Ishikawa (cell line): ENCODE measurements at regions not wholly inside any gene's neighbourhood (a gene's known extent, or its start where the extent isn't known, plus 50 kb on each side); places are given as distances from the start of the nearest gene placed in this dataset.

Source experiments
- CEBPB ChIP-seq: IDR thresholded peaks from 2 replicates; pipeline ENCODE4 v1.6.1; 2012
- CREB1 ChIP-seq: IDR thresholded peaks from 2 replicates; pipeline ENCODE4 v1.6.1; 2012; ENCODE audit warnings: low read depth
- EGR1 ChIP-seq: IDR thresholded peaks from 2 replicates; pipeline ENCODE4 v1.6.1; 2012
- EP300 ChIP-seq: IDR thresholded peaks from 2 replicates; pipeline ENCODE4 v1.6.1; 2012; ENCODE audit warnings: borderline replicate concordance
- FOXM1 ChIP-seq: IDR thresholded peaks from 2 replicates; pipeline ENCODE4 v1.6.1; 2012; ENCODE audit warnings: low read depth, borderline replicate concordance
- RAD21 ChIP-seq: IDR thresholded peaks from 2 replicates; pipeline ENCODE4 v1.6.1; 2012; ENCODE audit warnings: low read depth
- TAF1 ChIP-seq: IDR thresholded peaks from 2 replicates; pipeline ENCODE4 v1.6.1; 2012; ENCODE audit warnings: low read depth, mild to moderate bottlenecking
- TCF12 ChIP-seq: IDR thresholded peaks from 2 replicates; pipeline ENCODE4 v1.6.1; 2012; ENCODE audit warnings: low read depth
- YY1 ChIP-seq: IDR thresholded peaks from 2 replicates; pipeline ENCODE4 v1.6.1; 2012; ENCODE audit warnings: low read depth
- ZBTB7A ChIP-seq: IDR thresholded peaks from 2 replicates; pipeline ENCODE4 v1.6.1; 2012; ENCODE audit warnings: low read depth
- TF ChIP-seq, protein P1 (sequence below): IDR thresholded peaks from 2 replicates; pipeline ENCODE4 v1.6.1; 2012
- TF ChIP-seq, protein P2 (sequence below): IDR thresholded peaks from 2 replicates; pipeline ENCODE4 v1.6.1; 2012; ENCODE audit warnings: low read depth, mild to moderate bottlenecking
- TF ChIP-seq, protein P3 (sequence below): IDR thresholded peaks from 2 replicates; pipeline ENCODE4 v1.6.1; 2012

DNA sequence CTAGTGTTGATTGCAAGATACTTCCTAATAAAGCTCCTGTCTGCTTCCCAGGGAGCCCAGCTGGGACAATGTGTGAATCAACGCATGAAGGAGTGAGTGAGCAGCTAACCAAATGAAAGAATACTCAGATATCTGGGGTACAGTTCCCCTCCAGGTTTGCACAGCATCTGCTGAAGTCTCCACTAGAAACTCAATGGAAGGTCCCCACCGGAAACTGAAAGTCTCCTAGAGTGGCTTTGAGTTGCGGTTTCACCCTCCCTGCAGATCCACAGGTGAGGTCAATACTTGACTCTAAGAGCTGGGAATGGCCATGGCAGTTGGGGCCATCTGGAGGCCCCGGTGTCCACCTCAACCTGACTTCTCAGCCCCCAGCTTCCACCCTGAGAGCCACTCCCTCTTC, 198.2 kb upstream of the MSX2 start:
- TF ChIP-seq, protein P1, sequence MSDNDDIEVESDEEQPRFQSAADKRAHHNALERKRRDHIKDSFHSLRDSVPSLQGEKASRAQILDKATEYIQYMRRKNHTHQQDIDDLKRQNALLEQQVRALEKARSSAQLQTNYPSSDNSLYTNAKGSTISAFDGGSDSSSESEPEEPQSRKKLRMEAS = no peak
- no peak for TF ChIP-seq TAF1
- no peak for TF ChIP-seq RAD21
- no peak for TF ChIP-seq FOXM1
- TF ChIP-seq EP300 = no peak
- no peak for TF ChIP-seq ZBTB7A
- no peak for TF ChIP-seq YY1
- TF ChIP-seq, protein P2, sequence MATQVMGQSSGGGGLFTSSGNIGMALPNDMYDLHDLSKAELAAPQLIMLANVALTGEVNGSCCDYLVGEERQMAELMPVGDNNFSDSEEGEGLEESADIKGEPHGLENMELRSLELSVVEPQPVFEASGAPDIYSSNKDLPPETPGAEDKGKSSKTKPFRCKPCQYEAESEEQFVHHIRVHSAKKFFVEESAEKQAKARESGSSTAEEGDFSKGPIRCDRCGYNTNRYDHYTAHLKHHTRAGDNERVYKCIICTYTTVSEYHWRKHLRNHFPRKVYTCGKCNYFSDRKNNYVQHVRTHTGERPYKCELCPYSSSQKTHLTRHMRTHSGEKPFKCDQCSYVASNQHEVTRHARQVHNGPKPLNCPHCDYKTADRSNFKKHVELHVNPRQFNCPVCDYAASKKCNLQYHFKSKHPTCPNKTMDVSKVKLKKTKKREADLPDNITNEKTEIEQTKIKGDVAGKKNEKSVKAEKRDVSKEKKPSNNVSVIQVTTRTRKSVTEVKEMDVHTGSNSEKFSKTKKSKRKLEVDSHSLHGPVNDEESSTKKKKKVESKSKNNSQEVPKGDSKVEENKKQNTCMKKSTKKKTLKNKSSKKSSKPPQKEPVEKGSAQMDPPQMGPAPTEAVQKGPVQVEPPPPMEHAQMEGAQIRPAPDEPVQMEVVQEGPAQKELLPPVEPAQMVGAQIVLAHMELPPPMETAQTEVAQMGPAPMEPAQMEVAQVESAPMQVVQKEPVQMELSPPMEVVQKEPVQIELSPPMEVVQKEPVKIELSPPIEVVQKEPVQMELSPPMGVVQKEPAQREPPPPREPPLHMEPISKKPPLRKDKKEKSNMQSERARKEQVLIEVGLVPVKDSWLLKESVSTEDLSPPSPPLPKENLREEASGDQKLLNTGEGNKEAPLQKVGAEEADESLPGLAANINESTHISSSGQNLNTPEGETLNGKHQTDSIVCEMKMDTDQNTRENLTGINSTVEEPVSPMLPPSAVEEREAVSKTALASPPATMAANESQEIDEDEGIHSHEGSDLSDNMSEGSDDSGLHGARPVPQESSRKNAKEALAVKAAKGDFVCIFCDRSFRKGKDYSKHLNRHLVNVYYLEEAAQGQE = no peak
- no peak for TF ChIP-seq CREB1
- TF ChIP-seq, protein P3, sequence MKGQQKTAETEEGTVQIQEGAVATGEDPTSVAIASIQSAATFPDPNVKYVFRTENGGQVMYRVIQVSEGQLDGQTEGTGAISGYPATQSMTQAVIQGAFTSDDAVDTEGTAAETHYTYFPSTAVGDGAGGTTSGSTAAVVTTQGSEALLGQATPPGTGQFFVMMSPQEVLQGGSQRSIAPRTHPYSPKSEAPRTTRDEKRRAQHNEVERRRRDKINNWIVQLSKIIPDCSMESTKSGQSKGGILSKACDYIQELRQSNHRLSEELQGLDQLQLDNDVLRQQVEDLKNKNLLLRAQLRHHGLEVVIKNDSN = no peak
- no peak for TF ChIP-seq CEBPB
- TF ChIP-seq TCF12 = no peak
- no peak for TF ChIP-seq EGR1
